NCI-H446 (cell line): ENCODE measurements at regions not wholly inside any gene's neighbourhood (a gene's known extent, or its start where the extent isn't known, plus 50 kb on each side); places are given as distances from the start of the nearest gene placed in this dataset.
"Not testable (repeated sequence)": the region's sequence is repeated elsewhere in the genome, so short reads cannot be mapped to it uniquely, and the experiment has no call there.

Experiments used
- DNase-seq, 2 experiments: peaks; one replicate each; lab custom pipeline; 2025; lab: John Stamatoyannopoulos, UW

DNA sequence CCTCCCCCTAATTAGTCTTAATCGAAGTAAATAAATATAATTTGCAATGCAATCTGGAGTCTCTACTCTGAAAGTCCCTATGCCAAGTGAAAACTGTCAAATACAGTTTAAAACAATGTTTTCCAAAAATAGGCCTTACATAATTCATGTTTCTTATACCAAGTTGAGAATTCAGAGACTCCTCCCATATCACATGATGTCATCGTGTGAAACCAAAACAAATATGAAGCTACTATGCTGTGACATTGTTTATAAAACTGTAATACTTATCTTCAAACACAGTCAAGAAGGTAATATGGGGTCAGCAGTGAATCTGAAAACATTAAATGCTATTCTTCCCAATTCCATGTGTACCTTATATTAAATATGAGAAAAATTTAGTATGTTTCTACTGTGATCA is 940.2 kb upstream of the FANCL start:
- no peak for DNase-seq

DNA sequence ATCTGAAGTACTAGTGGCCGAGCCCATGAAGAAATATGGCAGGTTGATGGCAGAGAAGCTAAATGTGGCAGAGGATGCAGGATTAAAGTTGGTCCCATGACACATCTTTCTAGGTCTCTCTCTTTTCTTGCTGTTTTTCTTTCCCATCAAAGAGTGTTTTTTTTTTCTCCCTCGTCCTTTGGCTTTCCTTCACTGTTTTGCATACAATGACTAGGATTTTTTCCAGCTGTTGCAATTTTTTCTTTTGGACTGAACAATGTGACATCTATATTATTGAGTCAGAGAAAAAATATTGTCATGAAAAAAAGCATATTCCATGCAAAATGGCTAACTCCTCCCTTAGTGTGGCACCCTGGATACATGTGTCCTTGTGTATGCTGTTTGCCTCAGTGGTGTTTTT is 939.5 kb upstream of the FANCL start:
- DNase-seq, result no peak

GRCh38 chr2:59180111-59180510 is 939.0 kb upstream of the FANCL start:
- no peak for DNase-seq

DNA sequence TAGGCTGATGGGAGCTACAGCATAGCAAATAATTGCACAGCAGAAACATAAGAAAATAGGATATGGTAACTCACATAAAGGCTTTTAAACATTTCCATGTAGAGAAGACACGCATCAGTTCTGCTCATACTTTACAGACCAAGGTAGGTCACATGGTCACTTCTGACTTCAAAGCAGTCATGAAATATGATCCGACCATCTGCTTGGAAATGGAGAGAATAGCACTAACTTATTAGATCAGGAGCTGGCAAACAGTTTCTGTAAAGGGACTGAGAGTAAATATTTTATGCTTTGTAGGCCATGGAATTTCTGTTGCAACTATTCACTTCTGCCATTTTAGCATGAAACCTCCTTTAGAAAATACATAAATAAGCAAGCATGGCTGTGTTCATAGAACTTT is 936.6 kb upstream of the FANCL start:
- DNase-seq, result peak in 1 of 2 experiments; percentile 31

DNA sequence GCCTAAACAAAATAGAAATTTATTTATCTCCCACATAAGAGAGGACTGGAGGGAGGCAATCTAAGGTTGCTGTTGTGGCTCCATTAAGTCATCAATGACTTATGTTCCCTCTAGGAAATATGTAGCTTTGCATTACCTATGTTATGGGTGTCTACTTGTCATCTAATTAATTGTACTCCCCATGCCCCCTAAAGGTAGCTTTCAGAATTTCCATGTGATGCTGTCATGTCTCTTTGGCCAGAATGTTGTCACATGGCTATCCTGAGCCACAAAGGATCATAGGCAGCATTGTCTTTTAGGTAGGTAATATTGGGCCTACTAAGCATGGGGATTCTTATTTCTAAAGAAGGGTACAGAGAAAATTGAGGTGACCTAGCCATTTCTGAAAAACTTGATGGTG is 935.6 kb upstream of the FANCL start:
- no peak for DNase-seq

DNA sequence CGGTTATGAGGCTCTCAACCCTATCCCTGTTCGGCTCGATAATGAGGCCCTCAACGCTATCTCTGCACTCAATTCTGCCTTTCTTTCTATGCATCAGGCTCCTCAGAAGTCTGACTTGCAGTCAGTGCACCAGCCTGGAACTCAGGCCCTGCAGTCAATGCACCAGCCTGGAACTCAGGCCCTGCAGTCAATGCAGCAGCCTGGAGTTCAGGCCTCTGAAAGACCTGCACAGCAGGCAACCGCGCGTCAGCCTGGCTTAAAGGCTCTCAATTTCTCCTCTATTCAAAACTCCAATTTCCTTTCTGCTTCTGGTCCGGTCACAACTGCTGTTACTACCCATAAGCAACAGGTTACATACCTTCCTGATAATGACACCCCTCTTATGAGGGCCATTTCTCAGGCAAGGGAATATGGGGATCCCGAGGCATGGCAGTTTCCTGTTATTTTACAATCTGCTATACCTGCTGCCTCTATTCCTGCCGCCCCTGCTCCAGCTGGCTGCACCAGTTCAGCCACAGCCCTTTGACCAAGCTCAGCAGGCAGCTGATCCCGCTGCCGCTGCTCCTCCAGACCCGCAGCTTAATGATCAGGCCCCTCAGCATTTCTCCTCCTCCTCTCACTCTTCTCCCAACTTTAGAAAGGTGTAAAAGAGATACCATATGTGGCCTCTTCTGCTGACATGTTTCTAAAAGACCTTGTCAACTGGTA is 933.6 kb upstream of the FANCL start:
- DNase-seq, result no peak

DNA sequence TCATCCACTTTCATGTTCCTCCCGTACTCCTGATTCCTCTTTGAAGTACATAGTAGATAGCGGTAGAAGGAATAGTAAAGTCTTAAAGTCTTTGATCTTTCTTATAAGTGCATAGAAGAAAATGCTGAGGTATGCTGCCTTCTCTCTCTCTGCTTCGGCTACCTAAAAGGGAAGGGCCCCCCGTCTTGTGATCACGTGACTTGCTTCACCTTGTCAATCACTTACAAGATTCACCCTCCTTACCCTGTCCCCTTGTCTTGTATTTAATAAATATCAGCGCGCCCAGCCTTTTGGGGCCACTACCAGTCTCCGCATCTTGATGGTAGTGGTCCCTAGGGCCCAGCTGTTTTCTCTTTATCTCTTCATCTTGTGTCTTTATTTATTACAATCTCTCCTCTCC is 932.2 kb upstream of the FANCL start:
- no peak for DNase-seq

GRCh38 chr2:59171019-59171418 is 929.9 kb upstream of the FANCL start:
- no peak for DNase-seq

DNA sequence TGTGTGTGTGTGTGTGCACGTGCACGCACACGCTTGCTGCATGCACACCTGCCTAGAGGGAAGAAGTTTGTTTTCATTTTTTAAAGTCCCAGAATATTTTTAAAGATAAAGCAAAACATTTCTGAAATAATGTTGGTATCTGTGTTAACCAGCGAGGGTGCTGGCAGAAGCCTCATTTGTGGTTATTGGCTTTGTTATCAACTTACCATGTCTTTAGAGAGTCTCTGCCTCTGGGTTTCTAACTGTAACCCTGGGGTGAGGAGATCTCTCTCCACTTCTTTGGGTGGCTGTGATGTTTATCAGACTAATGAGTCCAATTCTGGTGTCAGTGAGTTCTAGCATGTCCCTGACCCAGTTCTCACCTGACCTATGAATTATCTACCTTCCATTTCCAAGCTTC is 927.6 kb upstream of the FANCL start:
- DNase-seq, result no peak

GRCh38 chr2:59167514-59167913 is 926.4 kb upstream of the FANCL start:
- DNase-seq, result no peak

DNA sequence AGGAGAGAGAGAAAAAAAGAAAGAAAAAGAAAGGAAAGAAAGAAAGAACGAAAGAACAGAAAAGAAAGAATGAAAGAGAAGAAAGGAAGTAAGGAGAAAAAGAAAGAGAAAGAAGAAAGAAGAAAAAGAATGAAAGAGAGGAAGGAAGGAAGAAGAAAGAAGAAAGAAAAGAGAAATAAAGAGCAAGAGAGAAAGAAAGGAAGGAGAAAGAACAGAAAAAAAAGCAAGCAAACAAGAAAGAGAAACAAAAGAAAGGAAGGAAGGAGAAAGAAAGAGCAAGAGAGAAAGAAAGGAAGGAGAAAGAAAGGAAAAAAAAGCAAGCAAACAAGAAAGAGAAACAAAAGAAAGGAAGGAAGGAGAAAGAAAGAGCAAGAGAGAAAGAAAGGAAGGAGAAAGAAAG is 916.8 kb upstream of the FANCL start:
- not testable (repeated sequence) for DNase-seq

GRCh38 chr2:59151805-59152204 is 910.7 kb upstream of the FANCL start:
- DNase-seq, result no peak

- no peak for DNase-seq
Observed at GRCh38 chr2:59150217-59150849, 909.2 kb upstream of the FANCL start.

- no peak for DNase-seq
Observed at GRCh38 chr2:59149271-59149670, 908.1 kb upstream of the FANCL start.

- DNase-seq, result no peak
Observed at GRCh38 chr2:59112258-59112657, 871.1 kb upstream of the FANCL start.

DNA sequence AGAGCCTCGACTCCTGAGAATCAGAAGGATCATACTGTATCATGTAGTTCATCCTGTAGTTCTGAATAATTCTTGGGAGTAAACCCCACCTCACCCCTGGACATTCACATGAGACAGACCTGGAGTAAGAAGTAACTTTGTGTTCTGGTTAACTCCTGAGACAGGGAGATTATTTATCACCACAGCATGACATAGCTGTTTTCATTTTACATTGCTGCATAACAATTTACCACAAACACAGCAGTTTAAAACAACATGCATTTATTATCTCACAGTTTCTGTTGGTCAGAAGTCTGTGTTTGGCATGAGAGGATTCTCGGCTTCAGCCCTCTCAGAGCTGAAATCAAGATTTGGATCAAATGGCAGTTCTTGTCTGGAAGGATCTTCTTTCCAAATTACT is 855.8 kb upstream of the FANCL start:
- no peak for DNase-seq

DNA sequence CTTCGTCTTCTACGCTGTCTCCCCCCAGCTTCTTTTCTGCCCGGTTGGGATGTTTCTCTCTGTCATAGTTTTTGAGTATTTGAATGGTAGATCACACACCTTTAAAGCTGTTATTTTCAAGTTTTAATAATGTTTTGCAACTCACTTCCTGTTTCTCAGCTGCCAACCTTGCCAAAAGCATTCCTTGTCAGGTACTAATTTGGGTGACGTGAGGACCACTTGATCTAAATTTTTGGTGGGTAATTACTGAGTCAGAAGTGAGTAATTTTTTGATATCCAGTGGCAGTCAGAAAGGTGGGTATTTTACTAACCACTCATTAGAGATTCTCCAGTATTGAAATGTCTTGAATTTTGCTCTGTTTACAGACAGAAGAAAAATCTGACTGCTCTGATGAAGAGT is 852.4 kb upstream of the FANCL start:
- no peak for DNase-seq

GRCh38 chr2:59084326-59084725 is 843.2 kb upstream of the FANCL start:
- DNase-seq, result no peak

- DNase-seq, result no peak
Observed at GRCh38 chr2:59083075-59083828, 842.1 kb upstream of the FANCL start.

DNA sequence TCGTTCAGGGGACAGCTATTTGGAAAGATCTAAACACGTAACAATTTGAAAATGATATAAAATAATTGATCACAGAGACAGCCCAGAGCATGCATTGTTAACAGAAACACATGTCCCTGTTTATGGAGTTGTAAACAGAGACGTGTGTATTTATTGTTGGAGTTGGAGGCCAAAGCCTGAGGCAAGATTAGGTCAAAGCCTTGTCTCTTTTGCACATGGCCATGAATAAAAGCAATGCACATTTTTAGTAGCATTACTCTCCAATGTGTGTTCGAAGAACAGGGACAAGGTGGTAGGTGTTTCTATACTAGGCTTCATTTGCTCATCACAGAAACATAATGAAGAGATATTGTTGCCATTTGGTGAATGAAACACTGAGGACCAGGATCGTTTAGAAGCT is 841.5 kb upstream of the FANCL start:
- DNase-seq, result no peak

DNA sequence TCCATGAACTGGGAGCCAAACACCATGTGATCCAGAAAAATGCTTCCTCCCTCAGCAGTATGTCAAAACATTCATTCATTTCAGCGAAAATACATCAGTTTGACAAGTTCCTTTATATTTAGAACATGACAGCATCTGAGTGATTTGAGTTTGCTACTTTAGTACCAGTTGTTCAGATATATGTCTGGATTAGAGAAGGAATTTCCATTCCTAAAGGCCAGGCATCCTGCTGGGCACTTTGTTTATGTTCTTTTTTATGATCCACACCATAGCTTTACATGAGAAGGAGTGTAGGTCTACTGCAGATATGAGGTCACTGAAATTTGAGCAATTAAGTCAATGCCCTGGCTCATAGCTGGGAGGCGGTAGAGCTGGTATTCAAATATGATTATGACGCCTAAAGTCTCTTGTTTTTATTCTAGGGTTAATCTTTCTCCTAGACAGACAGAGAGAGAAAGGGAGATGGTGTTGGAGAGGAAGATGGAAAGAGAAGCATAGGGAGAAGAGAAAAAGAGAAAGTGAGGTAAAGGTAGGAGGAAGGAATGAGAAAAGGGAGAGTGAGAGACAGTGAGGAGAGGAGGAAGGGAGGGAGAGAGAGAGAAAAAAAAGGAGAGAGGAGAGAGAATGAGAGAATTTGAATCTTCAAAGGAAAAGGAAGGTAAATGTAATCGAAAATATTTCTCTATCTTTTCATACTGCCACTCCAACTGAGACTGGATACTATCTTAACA is 839.5 kb upstream of the FANCL start:
- peak in 1 of 2 experiments; percentile 36 for DNase-seq

GRCh38 chr2:59077981-59078531 is 836.9 kb upstream of the FANCL start:
- no peak for DNase-seq
